ENCODE measurements at regions not wholly inside any gene's neighbourhood (a gene's known extent, or its start where the extent isn't known, plus 50 kb on each side); places are given as distances from the start of the nearest gene placed in this dataset.

- H3K36me3 ChIP-seq (ENCODE audit: control insufficient read depth, insufficient read depth, low read length): no peaks in the 10 kb centered on the region
- no peak overlapping the region for H3K4me3 ChIP-seq (ENCODE audit: insufficient read depth, low read depth, low read length, poor library complexity, severe bottlenecking)
- DNase-seq: no peak
- no peaks in the 10 kb centered on the region for H3K27me3 ChIP-seq (replicated peaks; ENCODE audit: control insufficient read depth, insufficient read depth, low read length, poor library complexity, severe bottlenecking)
- no peaks in the 10 kb centered on the region for H3K9me3 ChIP-seq (ENCODE audit: control insufficient read depth, low read length)
- no peak overlapping the region for H3K27ac ChIP-seq (ENCODE audit: insufficient read depth, low read length, poor library complexity, severe bottlenecking)
- H3K4me1 ChIP-seq (ENCODE audit: control insufficient read depth, insufficient read depth, low read length, poor library complexity, severe bottlenecking): no peaks in the 10 kb centered on the region
These were observed 434.2 kb upstream of the CNTN3 start for GRCh38 chr3:75048650-75049049.

- Histone ChIP-seq H3K27me3 (replicated peaks; ENCODE audit: control insufficient read depth, insufficient read depth, low read length, poor library complexity, severe bottlenecking) (no peaks in the 10 kb centered on the region), H3K27ac (ENCODE audit: insufficient read depth, low read length, poor library complexity, severe bottlenecking) (no peak overlapping the region), H3K36me3 (ENCODE audit: control insufficient read depth, insufficient read depth, low read length) (no peaks in the 10 kb centered on the region), H3K4me3 (ENCODE audit: insufficient read depth, low read depth, low read length, poor library complexity, severe bottlenecking) (no peak overlapping the region), H3K4me1 (ENCODE audit: control insufficient read depth, insufficient read depth, low read length, poor library complexity, severe bottlenecking) (no peaks in the 10 kb centered on the region), H3K9me3 (ENCODE audit: control insufficient read depth, low read length) (no peaks in the 10 kb centered on the region)
- DNase-seq: no peak
These were observed 435.1 kb upstream of the CNTN3 start for GRCh38 chr3:75049533-75049932.

GRCh38 chr3:75059120-75059519, 444.7 kb upstream of the CNTN3 start:
- no peak for DNase-seq
- Histone ChIP-seq H3K4me3 (ENCODE audit: insufficient read depth, low read depth, low read length, poor library complexity, severe bottlenecking) (no peak overlapping the region), H3K9me3 (ENCODE audit: control insufficient read depth, low read length) (no peaks in the 10 kb centered on the region), H3K4me1 (ENCODE audit: control insufficient read depth, insufficient read depth, low read length, poor library complexity, severe bottlenecking) (no peaks in the 10 kb centered on the region), H3K36me3 (ENCODE audit: control insufficient read depth, insufficient read depth, low read length) (no peaks in the 10 kb centered on the region), H3K27ac (ENCODE audit: insufficient read depth, low read length, poor library complexity, severe bottlenecking) (no peak overlapping the region), H3K27me3 (replicated peaks; ENCODE audit: control insufficient read depth, insufficient read depth, low read length, poor library complexity, severe bottlenecking) (no peaks in the 10 kb centered on the region)

- no peaks in the 10 kb centered on the region for H3K4me1 ChIP-seq (ENCODE audit: control insufficient read depth, insufficient read depth, low read length, poor library complexity, severe bottlenecking)
- no peak overlapping the region for H3K27ac ChIP-seq (ENCODE audit: insufficient read depth, low read length, poor library complexity, severe bottlenecking)
- no peaks in the 10 kb centered on the region for H3K9me3 ChIP-seq (ENCODE audit: control insufficient read depth, low read length)
- no peaks in the 10 kb centered on the region for H3K27me3 ChIP-seq (replicated peaks; ENCODE audit: control insufficient read depth, insufficient read depth, low read length, poor library complexity, severe bottlenecking)
- no peak for DNase-seq
- H3K4me3 ChIP-seq (ENCODE audit: insufficient read depth, low read depth, low read length, poor library complexity, severe bottlenecking): no peak overlapping the region
- no peaks in the 10 kb centered on the region for H3K36me3 ChIP-seq (ENCODE audit: control insufficient read depth, insufficient read depth, low read length)
These were observed 447.3 kb upstream of the CNTN3 start for GRCh38 chr3:75061806-75062205.

- no peaks in the 10 kb centered on the region for H3K9me3 ChIP-seq (ENCODE audit: control insufficient read depth, low read length)
- no peaks in the 10 kb centered on the region for H3K4me1 ChIP-seq (ENCODE audit: control insufficient read depth, insufficient read depth, low read length, poor library complexity, severe bottlenecking)
- DNase-seq: no peak
- H3K36me3 ChIP-seq (ENCODE audit: control insufficient read depth, insufficient read depth, low read length): no peaks in the 10 kb centered on the region
- H3K27ac ChIP-seq (ENCODE audit: insufficient read depth, low read length, poor library complexity, severe bottlenecking): no peak overlapping the region
- H3K27me3 ChIP-seq (replicated peaks; ENCODE audit: control insufficient read depth, insufficient read depth, low read length, poor library complexity, severe bottlenecking): no peaks in the 10 kb centered on the region
- H3K4me3 ChIP-seq (ENCODE audit: insufficient read depth, low read depth, low read length, poor library complexity, severe bottlenecking): no peak overlapping the region
These were observed 460.7 kb upstream of the CNTN3 start for GRCh38 chr3:75075158-75075557.

- no peaks in the 10 kb centered on the region for H3K36me3 ChIP-seq (ENCODE audit: control insufficient read depth, insufficient read depth, low read length)
- H3K9me3 ChIP-seq (ENCODE audit: control insufficient read depth, low read length): no peaks in the 10 kb centered on the region
- no peak for DNase-seq
- H3K4me1 ChIP-seq (ENCODE audit: control insufficient read depth, insufficient read depth, low read length, poor library complexity, severe bottlenecking): no peaks in the 10 kb centered on the region
- no peaks in the 10 kb centered on the region for H3K27me3 ChIP-seq (replicated peaks; ENCODE audit: control insufficient read depth, insufficient read depth, low read length, poor library complexity, severe bottlenecking)
- H3K4me3 ChIP-seq (ENCODE audit: insufficient read depth, low read depth, low read length, poor library complexity, severe bottlenecking): no peak overlapping the region
- no peak overlapping the region for H3K27ac ChIP-seq (ENCODE audit: insufficient read depth, low read length, poor library complexity, severe bottlenecking)
These were observed 462.0 kb upstream of the CNTN3 start for GRCh38 chr3:75076481-75076880.

GRCh38 chr3:75078290-75078689, 463.8 kb upstream of the CNTN3 start:
- Histone ChIP-seq H3K4me1 (ENCODE audit: control insufficient read depth, insufficient read depth, low read length, poor library complexity, severe bottlenecking) (no peaks in the 10 kb centered on the region), H3K36me3 (ENCODE audit: control insufficient read depth, insufficient read depth, low read length) (no peaks in the 10 kb centered on the region), H3K9me3 (ENCODE audit: control insufficient read depth, low read length) (no peaks in the 10 kb centered on the region), H3K27ac (ENCODE audit: insufficient read depth, low read length, poor library complexity, severe bottlenecking) (no peak overlapping the region), H3K27me3 (replicated peaks; ENCODE audit: control insufficient read depth, insufficient read depth, low read length, poor library complexity, severe bottlenecking) (no peaks in the 10 kb centered on the region), H3K4me3 (ENCODE audit: insufficient read depth, low read depth, low read length, poor library complexity, severe bottlenecking) (no peak overlapping the region)
- no peak for DNase-seq

- H3K27ac ChIP-seq (ENCODE audit: insufficient read depth, low read length, poor library complexity, severe bottlenecking): no peak overlapping the region
- H3K36me3 ChIP-seq (ENCODE audit: control insufficient read depth, insufficient read depth, low read length): no peaks in the 10 kb centered on the region
- DNase-seq: no peak
- H3K27me3 ChIP-seq (replicated peaks; ENCODE audit: control insufficient read depth, insufficient read depth, low read length, poor library complexity, severe bottlenecking): no peaks in the 10 kb centered on the region
- H3K9me3 ChIP-seq (ENCODE audit: control insufficient read depth, low read length): no peaks in the 10 kb centered on the region
- H3K4me3 ChIP-seq (ENCODE audit: insufficient read depth, low read depth, low read length, poor library complexity, severe bottlenecking): no peak overlapping the region
- H3K4me1 ChIP-seq (ENCODE audit: control insufficient read depth, insufficient read depth, low read length, poor library complexity, severe bottlenecking): no peaks in the 10 kb centered on the region
These were observed 468.4 kb upstream of the CNTN3 start for GRCh38 chr3:75082845-75083244.

GRCh38 chr3:75089841-75090240, 475.4 kb upstream of the CNTN3 start:
- Histone ChIP-seq H3K27ac (ENCODE audit: insufficient read depth, low read length, poor library complexity, severe bottlenecking) (no peak overlapping the region), H3K36me3 (ENCODE audit: control insufficient read depth, insufficient read depth, low read length) (no peaks in the 10 kb centered on the region), H3K4me1 (ENCODE audit: control insufficient read depth, insufficient read depth, low read length, poor library complexity, severe bottlenecking) (no peaks in the 10 kb centered on the region), H3K27me3 (replicated peaks; ENCODE audit: control insufficient read depth, insufficient read depth, low read length, poor library complexity, severe bottlenecking) (no peaks in the 10 kb centered on the region), H3K9me3 (ENCODE audit: control insufficient read depth, low read length) (no peaks in the 10 kb centered on the region), H3K4me3 (ENCODE audit: insufficient read depth, low read depth, low read length, poor library complexity, severe bottlenecking) (no peak overlapping the region)
- no peak for DNase-seq

GRCh38 chr3:75101329-75102147, 487.1 kb upstream of the CNTN3 start:
- no peak overlapping the region for H3K4me3 ChIP-seq (ENCODE audit: insufficient read depth, low read depth, low read length, poor library complexity, severe bottlenecking)
- no peaks in the 10 kb centered on the region for H3K4me1 ChIP-seq (ENCODE audit: control insufficient read depth, insufficient read depth, low read length, poor library complexity, severe bottlenecking)
- H3K27me3 ChIP-seq (replicated peaks; ENCODE audit: control insufficient read depth, insufficient read depth, low read length, poor library complexity, severe bottlenecking): no peaks in the 10 kb centered on the region
- no peak for DNase-seq
- no peak overlapping the region for H3K27ac ChIP-seq (ENCODE audit: insufficient read depth, low read length, poor library complexity, severe bottlenecking)
- no peaks in the 10 kb centered on the region for H3K9me3 ChIP-seq (ENCODE audit: control insufficient read depth, low read length)
- no peaks in the 10 kb centered on the region for H3K36me3 ChIP-seq (ENCODE audit: control insufficient read depth, insufficient read depth, low read length)

Data from effector memory CD4-positive, alpha-beta T cell (primary cell).